Stomach (tissue), 8 donors: ENCODE measurements at regions not wholly inside any gene's neighbourhood (a gene's known extent, or its start where the extent isn't known, plus 50 kb on each side); places are given as distances from the start of the nearest gene placed in this dataset.

Experiments
- DNase-seq, 2 donors: peaks; one replicate each; pipeline versions ENCODE4 v3.0.0 to v3.0.0-alpha.2; 2013 to 2019
- H3K27ac ChIP-seq, 5 donors: fragments of 200-600 bp in 4 of 5; sonication (generic) in 4 of 5; one replicate each; pipeline ENCODE4 v1.5.1; 2013 to 2019; ENCODE audit warnings: mild to moderate bottlenecking in 1 of 5, moderate library complexity in 1 of 5
- H3K27me3 ChIP-seq, 3 donors: fragments of 200-600 bp; sonication (generic); one replicate each; pipeline ENCODE4 v1.5.1; 2017 to 2019; ENCODE audit warnings: mixed run types in 1 of 3
- H3K36me3 ChIP-seq, 4 donors: fragments of 200-600 bp; sonication (generic); 1 replicate in 3 of 4; 2 replicates in 1 of 4; pipeline ENCODE4 v1.5.1; 2016 to 2019
- H3K4me1 ChIP-seq, 4 donors: fragments of 200-600 bp; sonication (generic); one replicate each; pipeline ENCODE4 v1.5.1; 2016 to 2019
- H3K4me3 ChIP-seq, 4 donors: fragments of 200-600 bp; sonication (generic) in 3 of 4; one replicate each; pipeline ENCODE4 v1.5.1; 2016 to 2019; ENCODE audit warnings: mild to moderate bottlenecking in 1 of 4
- H3K9me3 ChIP-seq, 4 donors: fragments of 200-600 bp; sonication (generic); one replicate each; pipeline ENCODE4 v1.5.1; 2016 to 2019
- CTCF ChIP-seq, 7 experiments: fragments of 450-650 bp in 4 of 7; fragments of 200-600 bp in 3 of 7; sonication (generic) in 3 of 7; IDR thresholded peaks; one replicate each; pipeline ENCODE4 v1.5.1; 2016 to 2019; ENCODE audit warnings: antibody characterized with exemption in 7 of 7, control low read depth in 2 of 7, mild to moderate bottlenecking in 1 of 7
- EP300 ChIP-seq: sonication (generic); formaldehyde crosslinking; IDR thresholded peaks from one replicate; pipeline ENCODE4 v1.6.1; 2017; ENCODE audit warnings: antibody characterized with exemption
- POLR2A ChIP-seq, 4 donors: fragments of 450-650 bp; IDR thresholded peaks; one replicate each; pipeline ENCODE4 v1.6.1; 2016; ENCODE audit warnings: antibody characterized with exemption in 4 of 4, control low read depth in 2 of 4, mild to moderate bottlenecking in 1 of 4, moderate library complexity in 1 of 4
- POLR2AphosphoS5 ChIP-seq, 3 donors: sonication (generic); formaldehyde crosslinking; IDR thresholded peaks; one replicate each; pipeline ENCODE4 v1.6.1; 2016; ENCODE audit warnings: antibody characterized with exemption in 3 of 3
- WGBS, 5 donors: extraction: QIAGEN DNeasy Blood & Tissue Kit in 3 of 5; methylation state at CpG; one replicate each; pipeline versions ENCODE4 v1.1.5 to v1.1.7; 2013 to 2018; 5-methylcytosine and 5-hydroxymethylcytosine counted together
- intact Hi-C: fragments of 100-400 bp; cut with DNase I; formaldehyde crosslinking; loops from one replicate; pipeline ENCODE4 v1.15.1; 2023; ENCODE audit warnings: low total_unique reads
- donor health status: healthy with polysubstance abuse.
- donor health status: Bipolar disorder and iron deficiency.
- donor health status: healthy.

GRCh38 chr4:77501851-77502250, 103.8 kb upstream of the CXCL13 start:
- H3K36me3 ChIP-seq, result no peaks in the 10 kb centered on the region
- no peaks in the 10 kb centered on the region for H3K4me1 ChIP-seq
- no peaks in the 10 kb centered on the region for H3K9me3 ChIP-seq
- WGBS, 5 donors, result 47 to 63% (median 61%) methylated on average over 2 of the region's 2 CpGs
- H3K4me3 ChIP-seq, result no peak overlapping the region
- no peak overlapping the region for H3K27ac ChIP-seq
- intact Hi-C loops, result no loop called here
- H3K27me3 ChIP-seq, result no peaks in the 10 kb centered on the region
- DNase-seq, result no peak
- TF ChIP-seq POLR2A (IDR thresholded peaks at IDR 0.05), result no peak

- Histone ChIP-seq H3K4me1 (no peaks in the 10 kb centered on the region), H3K36me3 (no peaks in the 10 kb centered on the region), H3K27ac (no peak overlapping the region), H3K4me3 (no peak overlapping the region), H3K27me3 (no peaks in the 10 kb centered on the region), H3K9me3 (no peaks in the 10 kb centered on the region)
- intact Hi-C loops, result no loop called here
- WGBS, 5 donors, result 39 to 57% (median 43%) methylated on average over 2 of the region's 2 CpGs
- DNase-seq, result no peak
- no peak for TF ChIP-seq CTCF (IDR thresholded peaks at IDR 0.05)
These were observed 101.2 kb upstream of the CXCL13 start for GRCh38 chr4:77504407-77504806.

- TF ChIP-seq POLR2AphosphoS5 (IDR thresholded peaks at IDR 0.05) (no peak), POLR2A (IDR thresholded peaks at IDR 0.05) (no peak), EP300 (no peak), CTCF (IDR thresholded peaks at IDR 0.05) (no peak)
- H3K36me3 ChIP-seq, result no peaks in the 10 kb centered on the region
- intact Hi-C loops, result no loop called here
- 60 to 77% (median 70%) methylated on average over 4 of the region's 4 CpGs for WGBS, 5 donors
- H3K27ac ChIP-seq, result no peak overlapping the region
- H3K9me3 ChIP-seq, result no peaks in the 10 kb centered on the region
- no peak for DNase-seq
- no peak overlapping the region for H3K4me3 ChIP-seq
- H3K27me3 ChIP-seq, result no peaks in the 10 kb centered on the region
- H3K4me1 ChIP-seq, result no peaks in the 10 kb centered on the region
These were observed 100.2 kb upstream of the CXCL13 start for GRCh38 chr4:77505275-77505957.

GRCh38 chr4:77505958-77506319, 99.7 kb upstream of the CXCL13 start:
- intact Hi-C loops, result no loop called here
- no peak for DNase-seq
- TF ChIP-seq POLR2AphosphoS5 (IDR thresholded peaks at IDR 0.05) (no peak), EP300 (no peak), CTCF (IDR thresholded peaks at IDR 0.05) (no peak), POLR2A (IDR thresholded peaks at IDR 0.05) (no peak)
- H3K27me3 ChIP-seq, result no peaks in the 10 kb centered on the region
- no peak overlapping the region for H3K4me3 ChIP-seq
- 83 to 90% (median 85%) methylated on average over 2 of the region's 2 CpGs for WGBS, 5 donors
- H3K36me3 ChIP-seq, result no peaks in the 10 kb centered on the region
- no peak overlapping the region for H3K27ac ChIP-seq
- no peaks in the 10 kb centered on the region for H3K9me3 ChIP-seq
- H3K4me1 ChIP-seq, result no peaks in the 10 kb centered on the region

- Histone ChIP-seq H3K27me3 (no peaks in the 10 kb centered on the region), H3K4me1 (no peaks in the 10 kb centered on the region), H3K4me3 (no peak overlapping the region), H3K9me3 (no peaks in the 10 kb centered on the region), H3K27ac (no peak overlapping the region), H3K36me3 (no peaks in the 10 kb centered on the region)
- DNase-seq, result no peak
- intact Hi-C loops, result no loop called here
- WGBS, 5 donors, result 41 to 61% (median 48%) methylated on average over 5 to 6 of the region's 6 CpGs
- no peak for TF ChIP-seq CTCF (IDR thresholded peaks at IDR 0.05)
- no peak for TF ChIP-seq EP300
- TF ChIP-seq POLR2AphosphoS5 (IDR thresholded peaks at IDR 0.05), result no peak
- TF ChIP-seq POLR2A (IDR thresholded peaks at IDR 0.05), result no peak
These were observed 95.3 kb upstream of the CXCL13 start for GRCh38 chr4:77510367-77510766.
